NCI-H2227 (cell line): ENCODE measurements at regions not wholly inside any gene's neighbourhood (a gene's known extent, or its start where the extent isn't known, plus 50 kb on each side); places are given as distances from the start of the nearest gene placed in this dataset.

ENCODE experiments used
- DNase-seq: peaks from one replicate; lab custom pipeline; 2025; ENCODE audit not compliant: unreplicated experiment; lab: John Stamatoyannopoulos, UW

DNA sequence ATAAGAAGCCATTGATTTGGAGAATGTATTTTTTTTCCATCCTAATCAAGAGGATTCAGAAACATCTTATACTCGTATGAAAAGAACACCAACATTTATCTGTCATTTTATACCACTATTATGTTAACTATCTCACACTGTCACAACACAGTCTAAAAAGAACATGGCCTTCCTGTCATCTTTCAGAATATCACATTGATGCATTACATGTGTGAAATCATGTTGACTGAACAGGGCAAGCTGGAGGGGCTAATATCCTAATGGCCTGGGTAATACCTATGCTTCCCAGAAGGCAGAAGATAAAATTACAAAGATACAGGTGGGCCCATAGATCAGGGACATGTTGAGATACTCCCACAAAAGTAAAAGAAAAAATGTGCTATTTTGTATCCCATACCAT lies 611.7 kb downstream of the STIM2 start:
- DNase-seq = no peak

DNA sequence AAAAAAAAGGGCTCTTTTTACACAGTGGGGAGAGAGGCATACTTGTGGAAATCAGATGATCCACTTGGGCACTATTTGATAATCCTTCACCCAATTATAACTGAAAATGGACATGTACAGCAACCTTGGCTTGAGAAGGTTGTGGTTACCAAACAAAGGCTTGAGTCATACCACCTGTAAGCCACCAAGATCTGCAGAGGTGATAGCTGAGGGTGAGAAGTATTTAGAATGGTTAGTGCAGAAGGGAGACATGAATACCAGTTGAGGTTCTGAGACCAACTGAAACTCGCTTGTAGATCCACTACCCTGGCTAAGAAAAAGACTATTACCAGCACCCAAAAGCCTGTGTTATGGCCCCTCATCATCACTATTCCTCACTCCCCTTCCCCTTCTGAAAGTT lies 614.0 kb downstream of the STIM2 start:
- no peak for DNase-seq

DNA sequence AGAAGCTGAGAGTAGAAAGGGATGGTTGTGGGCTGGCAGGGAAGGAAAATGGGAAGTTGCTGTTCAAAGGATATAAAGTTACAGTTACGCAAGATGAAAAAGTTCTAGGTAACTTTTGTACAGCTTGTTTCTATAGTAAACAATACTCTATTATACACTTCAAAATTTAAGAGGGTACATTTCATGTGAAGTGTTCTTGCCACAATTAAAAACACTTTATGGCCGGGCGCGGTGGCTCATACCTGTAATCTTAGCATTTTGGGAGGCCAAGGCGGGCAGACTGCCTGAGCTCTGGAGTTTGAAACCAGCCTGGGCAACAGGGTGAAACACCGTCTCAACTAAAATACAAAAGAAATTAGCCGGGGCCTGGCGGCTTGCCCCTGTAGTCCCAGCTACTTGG lies 623.6 kb downstream of the STIM2 start:
- DNase-seq = no peak

DNA sequence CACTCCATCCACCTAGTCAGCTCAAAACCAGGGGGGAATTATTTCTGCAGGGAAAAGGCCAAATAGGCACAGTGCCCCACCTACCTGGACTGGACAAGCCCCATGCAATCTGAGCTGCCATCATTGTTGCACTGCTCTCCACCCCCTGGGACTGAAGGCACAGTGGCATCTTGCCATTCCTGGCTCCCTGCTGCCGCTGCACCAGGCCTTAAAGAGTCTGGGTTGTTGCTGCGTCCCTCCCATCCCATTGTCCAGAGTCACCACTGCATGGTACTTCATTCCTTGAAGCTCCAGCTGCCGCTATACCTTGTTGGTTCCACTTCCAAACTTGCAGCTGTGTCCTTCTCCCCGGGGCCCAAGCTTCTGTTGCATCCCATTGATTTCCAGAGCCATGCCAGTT lies 629.7 kb downstream of the STIM2 start:
- DNase-seq = no peak

DNA sequence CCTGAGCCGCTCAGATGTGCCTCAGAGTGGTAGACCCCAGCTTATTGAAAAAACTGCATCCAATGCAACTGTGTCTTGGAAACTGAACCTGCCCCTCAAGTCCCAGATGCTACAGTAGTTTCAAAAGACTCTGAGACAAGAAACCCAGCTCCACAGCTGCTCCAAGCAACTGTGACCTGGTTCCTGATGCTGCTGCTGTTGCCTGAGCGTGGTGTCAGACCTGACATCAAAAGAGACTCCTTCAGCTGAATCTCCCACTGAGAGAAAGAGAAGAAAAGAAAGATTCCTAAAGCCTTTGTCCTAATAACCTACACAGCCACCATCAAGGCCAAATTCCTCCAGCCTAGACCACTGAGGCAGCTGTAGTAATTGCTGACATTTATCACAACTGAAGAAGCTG lies 630.1 kb downstream of the STIM2 start:
- no peak for DNase-seq

DNA sequence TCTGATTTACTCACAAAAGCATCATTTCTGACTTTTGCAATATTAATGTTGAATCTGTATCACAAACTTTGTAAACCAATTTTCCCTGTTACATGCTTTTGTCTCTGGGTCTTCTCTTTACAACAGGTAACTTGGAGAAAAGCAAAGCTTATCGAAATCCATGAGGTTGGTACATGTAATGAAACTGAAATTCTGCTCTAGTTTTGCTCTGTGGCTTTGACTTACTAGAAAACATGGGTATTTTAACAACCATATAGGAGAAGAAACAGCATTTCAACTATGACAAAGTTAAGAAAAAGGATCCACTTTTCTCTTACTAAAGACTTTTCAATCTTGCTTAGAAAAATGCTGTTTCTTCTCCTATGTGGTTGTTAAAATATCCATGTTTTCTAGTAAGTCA lies 645.8 kb downstream of the STIM2 start:
- no peak for DNase-seq

DNA sequence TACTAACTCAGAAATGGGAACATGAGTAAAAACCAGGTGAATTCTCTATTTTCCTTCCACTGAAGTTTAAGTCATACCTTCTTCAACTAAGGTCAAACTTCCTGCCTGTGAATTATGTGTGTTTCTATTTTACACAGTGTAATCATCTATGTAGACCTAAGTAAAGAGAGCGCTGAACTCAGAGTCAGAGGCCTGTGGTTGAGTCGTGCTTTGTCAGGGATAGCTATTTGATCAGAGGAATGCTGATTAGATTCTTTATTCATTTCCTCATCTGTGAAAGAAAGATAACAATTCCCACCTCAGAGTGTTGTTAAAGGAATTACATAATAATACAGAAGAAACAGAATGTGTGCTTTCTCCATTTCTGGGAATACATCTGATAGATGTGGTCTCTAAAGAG lies 654.1 kb downstream of the STIM2 start:
- no peak for DNase-seq

DNA sequence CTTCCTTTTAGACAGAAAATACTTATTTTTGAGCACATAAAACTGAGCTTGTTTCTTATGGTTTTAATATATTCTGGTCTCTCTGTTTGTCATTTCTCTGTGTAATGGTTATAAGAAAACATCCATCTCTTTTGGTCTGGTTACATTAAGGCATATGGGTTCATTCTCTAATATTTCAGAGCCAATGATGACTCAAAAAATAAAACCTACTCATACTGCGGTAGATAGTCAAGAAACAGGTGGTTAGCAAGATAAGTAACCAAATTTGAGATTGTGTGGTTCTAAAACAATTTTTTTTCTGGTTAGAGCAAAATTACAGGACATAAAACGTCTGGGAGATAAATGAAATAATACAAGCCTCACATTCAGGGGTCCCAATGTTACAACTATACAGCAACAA lies 654.5 kb downstream of the STIM2 start:
- no peak for DNase-seq

DNA sequence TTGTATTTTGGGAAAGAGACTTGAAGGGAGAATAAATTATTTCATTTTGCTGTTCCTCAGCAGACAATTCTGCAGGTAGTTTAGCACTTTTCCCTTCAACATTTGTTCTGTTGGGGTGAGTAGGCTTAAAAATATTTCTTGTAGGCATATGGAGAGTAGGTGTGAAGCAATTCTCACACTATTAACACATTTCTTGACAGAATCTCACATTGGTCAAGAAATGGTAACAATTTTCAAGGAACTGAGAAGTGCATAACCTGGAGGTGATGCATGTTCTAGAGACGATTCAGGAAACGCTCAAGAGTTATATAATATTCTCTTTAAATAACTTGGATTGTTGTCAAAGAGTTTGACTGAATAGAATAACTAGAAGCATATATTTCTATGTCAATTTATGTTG lies 658.2 kb downstream of the STIM2 start:
- no peak for DNase-seq

DNA sequence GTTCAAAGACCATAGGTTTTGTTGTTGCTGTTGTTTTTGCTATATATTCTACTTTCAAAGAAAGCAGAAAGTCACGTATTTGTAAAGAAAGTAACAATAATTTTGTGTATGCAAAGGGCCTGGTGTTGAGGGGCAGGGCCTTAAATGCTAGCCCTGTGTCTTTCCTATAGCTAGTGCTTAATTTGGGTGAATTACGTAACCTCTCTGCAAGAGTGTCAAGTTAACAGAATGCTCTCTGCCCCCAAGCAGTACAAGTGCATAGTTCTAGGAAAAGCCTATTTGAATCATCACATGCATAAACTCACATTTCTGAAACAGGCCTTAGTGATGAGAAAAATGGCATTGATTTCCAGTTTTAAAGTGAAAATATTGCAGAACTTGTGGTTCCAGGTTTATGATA lies 663.6 kb downstream of the STIM2 start:
- DNase-seq = no peak

DNA sequence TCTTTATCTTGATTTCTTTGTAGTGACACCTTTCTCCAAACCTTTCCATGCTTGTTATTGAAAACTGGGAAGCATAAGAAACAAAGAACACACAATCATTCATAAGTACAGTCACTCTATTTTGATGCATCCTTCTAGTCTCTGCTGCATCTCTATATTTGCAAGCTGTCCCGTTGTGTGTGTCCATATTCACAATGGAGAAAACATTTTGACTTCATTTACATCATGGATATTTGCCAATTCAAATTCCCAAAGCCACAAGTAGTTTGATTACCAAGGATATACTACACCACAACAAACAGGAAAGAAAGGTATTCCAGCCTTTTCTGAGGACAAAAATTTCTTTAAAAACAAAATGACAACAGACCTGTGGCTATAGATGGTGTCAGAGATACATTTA lies 673.8 kb downstream of the STIM2 start:
- DNase-seq = no peak

DNA sequence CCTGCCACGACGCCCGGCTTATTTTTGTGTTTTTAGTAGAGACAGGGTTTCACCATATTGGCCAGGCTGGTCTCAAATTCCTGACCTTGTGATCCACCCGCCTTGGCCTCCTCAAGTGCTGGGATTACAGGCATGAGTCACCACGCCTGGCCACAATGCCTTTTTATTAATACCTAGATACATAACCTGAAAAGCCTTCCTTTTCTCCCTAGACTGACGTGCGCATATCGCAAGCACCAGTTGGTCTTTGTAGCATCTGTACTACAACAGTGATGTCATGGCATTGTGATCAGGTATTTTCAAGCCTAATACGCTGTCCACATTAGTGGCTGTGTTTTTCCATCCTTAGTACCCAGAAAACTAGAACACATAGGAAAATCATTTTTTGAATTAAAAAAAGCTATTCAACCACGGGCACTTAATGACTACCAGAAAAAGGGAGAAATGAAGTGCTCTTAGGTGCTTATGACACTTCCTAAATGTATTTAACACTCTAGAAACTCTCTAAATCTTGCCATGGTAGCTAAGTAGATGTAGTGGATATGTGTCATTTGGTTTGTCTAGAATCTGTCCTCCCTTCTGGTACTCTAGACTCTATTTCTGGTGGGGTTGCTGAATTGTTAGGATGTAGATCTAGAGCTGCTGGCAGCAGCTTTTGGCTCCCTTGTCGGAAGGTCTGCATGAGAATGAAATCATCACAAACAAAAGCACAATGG lies 707.8 kb downstream of the STIM2 start:
- no peak for DNase-seq

DNA sequence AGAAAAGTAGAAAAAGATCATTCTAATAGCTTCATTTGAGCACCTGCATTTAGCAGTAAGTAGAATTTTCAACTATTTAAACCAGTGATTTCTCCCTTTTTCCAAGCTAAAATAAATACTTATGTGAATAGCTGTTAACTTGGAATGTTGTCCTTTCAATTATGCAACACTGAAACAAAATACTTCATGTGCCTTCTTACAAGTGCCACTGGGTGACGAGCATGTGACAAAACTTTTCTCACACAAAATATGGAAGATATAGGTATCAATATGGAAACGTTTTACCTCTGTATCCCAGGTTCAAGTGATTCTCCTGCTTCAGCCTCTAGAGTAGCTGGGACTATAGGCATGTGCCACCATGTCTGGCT lies 708.3 kb downstream of the STIM2 start:
- no peak for DNase-seq

DNA sequence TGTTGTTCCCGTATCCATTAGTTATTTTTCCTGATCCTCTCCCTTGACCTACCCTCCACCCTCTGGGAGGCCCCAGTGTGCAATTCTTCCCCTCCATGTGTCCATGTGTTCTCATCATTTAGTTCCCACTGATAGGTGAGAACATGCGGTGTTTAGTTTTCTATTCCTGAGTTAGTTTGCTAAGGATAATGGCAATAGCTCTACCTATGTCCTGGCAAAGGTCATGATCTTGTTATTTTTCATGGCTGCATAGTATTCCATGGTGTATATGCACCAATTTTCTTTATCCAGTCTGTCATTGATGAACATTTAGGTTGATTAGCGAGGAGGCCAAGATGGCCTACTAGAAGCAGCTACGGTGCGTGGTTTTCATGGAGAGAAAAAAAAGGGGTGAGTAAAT lies 714.1 kb downstream of the STIM2 start:
- DNase-seq = no peak

DNA sequence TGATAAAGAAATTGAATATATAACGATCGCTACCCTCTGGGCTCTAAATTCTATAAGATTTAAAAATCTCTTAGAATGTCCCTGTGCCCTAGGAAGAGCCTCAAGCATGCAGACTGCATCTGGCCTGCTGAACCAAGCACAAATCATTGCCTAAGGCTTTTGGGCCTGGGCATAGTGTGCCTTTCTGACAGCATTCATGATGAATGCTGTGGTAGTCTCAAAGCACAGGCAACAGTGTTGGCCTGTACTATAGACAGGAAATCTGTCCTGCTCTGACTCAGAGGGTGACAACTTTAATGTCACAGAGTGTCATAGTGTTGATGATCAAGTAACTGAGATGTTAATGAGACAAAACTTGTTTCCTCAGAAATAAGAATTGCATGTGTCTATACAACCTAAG lies 717.3 kb downstream of the STIM2 start:
- no peak for DNase-seq

DNA sequence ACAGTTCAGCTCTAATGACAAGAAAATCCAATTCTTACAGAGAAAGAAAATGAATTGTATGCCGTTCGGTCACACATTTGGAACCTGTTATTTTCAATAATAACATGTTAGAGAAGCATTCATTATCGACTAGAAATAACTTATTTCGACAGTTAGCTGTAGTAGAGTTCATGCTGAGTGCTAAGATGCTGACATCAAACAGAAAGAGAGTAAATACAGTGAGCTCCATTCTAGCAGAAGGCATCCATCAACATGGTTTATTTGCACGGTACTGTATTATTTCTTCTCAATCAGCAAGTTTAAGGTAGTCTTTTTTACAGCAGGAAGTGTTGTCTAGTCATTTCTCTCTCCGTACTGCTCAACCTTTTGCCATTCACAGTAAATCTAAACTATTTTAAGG lies 732.1 kb downstream of the STIM2 start:
- DNase-seq = peak; percentile 31

DNA sequence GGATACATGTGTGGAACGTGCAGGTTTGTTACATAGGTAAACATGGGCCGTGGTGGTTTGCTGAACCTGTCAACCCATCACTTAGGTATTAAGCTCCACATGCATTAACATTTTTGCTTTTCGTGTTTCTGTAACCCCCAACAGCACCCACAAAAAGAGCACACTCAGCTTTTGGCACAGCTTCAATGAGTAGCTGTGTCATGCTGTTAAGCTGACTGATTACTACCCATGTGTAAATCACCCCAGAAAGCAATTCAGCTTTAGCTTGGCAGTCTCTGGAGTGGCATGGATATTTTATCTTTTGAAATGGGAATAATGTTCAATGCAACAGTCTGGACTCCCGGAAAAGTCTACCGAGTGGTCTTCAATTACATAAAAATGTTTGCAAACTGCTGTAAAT lies 734.3 kb downstream of the STIM2 start:
- no peak for DNase-seq

DNA sequence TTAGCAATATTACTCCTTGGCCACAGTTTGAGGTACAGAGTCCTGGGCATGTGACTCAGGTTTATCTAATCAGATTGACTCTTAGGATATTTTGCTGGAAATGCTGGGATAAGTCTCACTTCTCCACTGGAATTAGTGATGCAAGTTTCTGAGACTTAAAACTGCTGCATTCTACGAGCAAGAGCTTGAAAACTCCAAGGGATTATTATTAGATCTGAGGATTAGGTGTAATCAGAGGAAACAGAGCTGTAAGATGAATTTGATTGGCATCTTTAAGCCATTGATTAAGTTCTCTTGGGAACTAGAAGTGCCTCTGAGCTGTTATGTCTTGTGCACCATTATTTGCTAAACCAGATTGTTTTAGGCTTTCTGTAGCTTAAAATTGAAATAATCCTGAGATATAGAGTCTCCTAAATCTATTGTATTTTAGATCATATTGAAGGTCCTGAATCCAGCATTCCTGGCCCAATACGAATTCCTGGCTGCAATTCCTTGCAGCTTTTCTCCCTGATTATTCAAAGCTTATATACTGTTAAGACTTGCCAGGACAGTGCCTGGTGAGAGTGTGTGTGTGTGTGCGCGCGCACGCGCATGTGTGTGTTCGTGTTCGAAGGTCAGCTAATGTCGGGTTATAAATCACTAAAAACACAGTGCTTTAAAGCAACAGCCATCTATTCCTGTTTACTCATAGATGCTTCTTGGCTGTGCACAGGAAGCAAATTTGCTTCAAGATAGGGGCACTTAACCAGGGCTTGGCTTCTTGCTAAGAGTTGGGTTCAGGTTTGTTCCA lies 735.1 kb downstream of the STIM2 start:
- no peak for DNase-seq

DNA sequence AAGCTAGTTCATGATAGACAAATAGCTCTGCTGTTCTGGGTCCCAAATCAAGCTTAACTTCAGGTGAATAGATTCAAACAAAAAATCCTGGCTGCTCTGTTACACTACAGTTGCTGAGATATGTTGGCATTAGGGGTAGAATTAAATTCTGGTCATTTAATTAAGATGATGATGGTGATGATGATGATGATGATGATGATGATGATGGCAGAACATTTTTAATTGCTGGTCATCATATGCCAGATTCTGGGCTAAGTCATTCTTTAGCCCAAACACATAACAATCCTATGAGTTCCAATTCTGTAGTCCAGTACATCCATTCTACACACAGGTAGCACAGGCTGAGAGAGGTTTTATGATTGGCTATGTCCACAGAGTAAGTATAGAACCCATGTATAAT lies 741.5 kb downstream of the STIM2 start:
- no peak for DNase-seq

DNA sequence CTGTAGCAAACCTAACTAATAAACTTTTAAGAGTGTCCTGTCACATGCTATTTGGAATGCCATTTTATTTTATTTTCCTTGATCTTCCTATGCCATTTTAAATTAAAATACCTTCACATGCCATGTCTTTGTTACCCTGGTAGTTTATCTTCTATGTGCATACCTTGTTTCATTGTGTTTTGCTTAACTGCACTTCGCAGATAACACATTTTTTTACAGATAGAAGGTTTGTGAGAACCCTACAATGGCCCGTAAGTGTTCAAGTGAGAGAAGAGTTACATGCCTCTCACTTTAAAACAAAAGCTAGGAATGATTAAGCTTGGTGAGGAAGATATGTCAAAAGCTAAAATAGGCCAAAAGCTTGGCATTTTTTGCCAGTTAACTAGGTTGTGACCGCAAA lies 744.1 kb downstream of the STIM2 start:
- no peak for DNase-seq

DNA sequence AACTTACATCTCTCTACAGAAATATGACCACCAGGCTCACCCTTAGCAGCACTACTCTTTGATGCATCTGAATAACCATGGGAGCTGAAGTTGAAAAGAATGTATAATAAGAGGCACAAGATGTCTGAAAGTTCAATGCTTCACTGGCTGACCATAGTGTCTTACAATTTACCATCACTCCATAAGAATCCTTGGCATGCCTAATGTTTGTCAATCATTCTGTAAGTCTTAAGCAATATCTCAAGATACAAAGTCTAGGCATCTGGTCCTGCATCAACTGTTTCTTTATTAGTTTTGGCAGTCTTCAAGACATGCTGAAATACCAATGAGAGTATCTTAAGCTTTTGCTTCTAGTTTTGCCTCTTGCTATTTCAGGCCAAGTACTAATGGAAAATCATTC lies 755.5 kb downstream of the STIM2 start:
- no peak for DNase-seq

DNA sequence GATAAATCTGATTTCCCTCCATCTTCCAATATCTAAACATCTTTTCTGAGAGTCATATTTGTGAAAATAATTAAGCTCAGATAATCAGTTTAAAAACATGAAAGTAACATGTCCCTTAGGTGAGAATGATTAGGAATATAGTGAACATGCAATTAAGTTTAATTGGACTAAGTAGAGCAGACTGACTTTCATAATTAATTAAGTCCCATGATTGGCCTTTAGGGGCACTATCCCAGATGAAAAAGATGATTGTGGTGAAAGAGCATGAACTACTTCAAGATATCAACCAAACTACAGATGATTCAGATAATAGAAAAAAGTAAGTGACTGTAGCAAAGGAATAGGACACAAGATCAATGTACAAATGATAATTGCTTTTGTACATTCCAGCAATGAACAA lies 758.8 kb downstream of the STIM2 start:
- no peak for DNase-seq

DNA sequence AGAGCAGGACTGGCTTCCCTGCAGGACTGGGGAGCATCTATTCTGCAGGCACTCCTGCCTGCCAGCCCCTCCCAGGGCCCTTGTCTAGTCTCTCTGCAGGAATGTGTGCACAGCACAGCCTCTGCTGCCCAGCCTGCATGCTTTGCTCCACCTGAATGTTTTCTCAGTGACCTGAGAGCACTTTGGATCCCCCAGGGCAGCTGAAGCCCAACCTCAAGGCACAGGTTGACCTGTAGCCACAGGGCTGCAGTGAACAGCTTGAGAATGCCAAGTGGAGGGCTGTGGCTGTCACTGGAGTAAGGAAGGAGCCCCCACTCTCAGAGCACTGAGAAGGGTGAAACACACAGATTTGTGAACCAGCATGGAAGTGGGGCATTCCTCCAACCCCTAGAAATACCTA lies 760.2 kb downstream of the STIM2 start:
- no peak for DNase-seq
